IPS-NIHi7 (cell line): ENCODE measurements at regions not wholly inside any gene's neighbourhood (a gene's known extent, or its start where the extent isn't known, plus 50 kb on each side); places are given as distances from the start of the nearest gene placed in this dataset.
"Not testable (repeated sequence)": the region's sequence is repeated elsewhere in the genome, so short reads cannot be mapped to it uniquely, and the experiment has no call there.

Source experiments
- DNase-seq: peaks from one replicate; pipeline ENCODE4 v3.0.0; 2012; ENCODE audit warnings: mixed read lengths; ENCODE audit errors: extremely low spot score

- no peak for DNase-seq
These were observed 62.0 kb downstream of the SKIDA1 start for GRCh38 chr10:21463436-21463835.

- DNase-seq: no peak
These were observed 67.2 kb downstream of the SKIDA1 start for GRCh38 chr10:21458126-21458871.

- no peak for DNase-seq
These were observed 69.3 kb downstream of the SKIDA1 start for GRCh38 chr10:21456160-21456559.

- DNase-seq: no peak
These were observed 73.3 kb downstream of the SKIDA1 start for GRCh38 chr10:21452203-21452602.

DNA sequence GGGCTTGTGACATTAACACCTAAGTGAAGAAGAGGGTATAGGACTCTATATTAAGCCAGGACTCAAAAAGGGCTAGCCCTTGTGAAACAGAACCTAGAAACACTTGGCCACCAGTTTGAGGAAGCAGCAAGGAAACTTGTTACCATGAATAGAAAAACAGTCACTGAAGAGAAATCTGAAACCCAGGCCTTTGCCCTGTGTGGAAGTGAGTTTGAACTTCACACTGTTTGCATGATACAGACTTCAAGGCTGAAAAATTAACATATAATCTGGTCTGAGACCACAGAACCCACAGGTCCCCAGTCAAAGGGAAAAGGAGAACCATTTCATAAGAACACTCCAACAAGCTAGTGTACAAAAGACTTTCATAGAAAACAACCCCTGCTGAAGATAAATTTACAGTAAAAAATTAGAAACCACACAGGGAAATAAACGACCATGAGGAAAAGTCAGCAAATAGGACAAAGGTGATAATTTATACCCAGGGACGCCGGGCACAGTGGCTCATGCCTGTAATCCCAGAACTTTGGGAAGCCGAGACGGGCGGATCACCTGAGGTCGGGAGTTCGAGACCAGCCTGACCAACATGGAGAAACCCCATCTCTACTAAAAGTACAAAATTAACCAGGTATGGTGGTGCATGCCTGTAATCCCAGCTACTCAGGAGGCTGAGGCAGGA, 76.1 kb downstream of the SKIDA1 start:
- DNase-seq: no peak

DNA sequence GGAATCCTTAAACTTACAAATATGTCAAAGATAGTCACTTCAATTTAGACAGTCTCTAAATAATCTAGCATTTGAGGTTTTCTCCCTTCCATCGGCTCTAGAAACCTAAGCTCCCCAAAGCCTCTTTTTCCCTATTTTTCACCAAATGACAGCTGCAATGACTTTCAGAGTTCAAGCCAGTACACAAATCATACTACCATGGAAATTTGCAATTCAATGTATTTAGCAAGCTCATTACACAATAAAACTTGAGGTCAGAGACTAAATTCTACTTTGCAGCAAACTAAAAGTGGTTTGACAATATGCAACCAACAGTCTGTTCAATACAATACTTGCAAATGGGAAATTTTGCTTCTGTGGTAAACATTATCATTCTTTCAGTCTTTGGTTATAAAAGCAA, 80.3 kb downstream of the SKIDA1 start:
- no peak for DNase-seq

DNA sequence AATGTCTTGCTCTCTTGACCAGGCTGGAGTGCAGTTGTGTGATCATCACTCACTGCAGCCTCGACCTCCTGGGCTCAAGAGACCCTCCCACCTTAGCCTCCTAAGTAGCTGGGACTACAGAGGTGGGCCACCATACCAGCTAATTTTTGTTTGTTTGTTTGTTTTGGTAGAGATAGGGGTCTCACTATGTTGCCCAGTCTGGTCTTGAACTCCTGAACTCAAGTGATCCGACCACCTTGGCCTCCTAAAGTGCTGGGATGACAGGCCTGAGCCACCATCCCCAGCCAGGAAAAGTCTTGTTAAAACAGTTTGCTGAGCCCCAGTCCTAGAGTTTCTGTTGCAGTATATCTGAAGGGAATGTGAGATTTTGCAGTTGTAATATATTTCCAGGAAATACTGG, 83.9 kb downstream of the SKIDA1 start:
- no peak for DNase-seq

GRCh38 chr10:21438914-21439313, 86.6 kb downstream of the SKIDA1 start:
- DNase-seq: not testable (repeated sequence)

DNA sequence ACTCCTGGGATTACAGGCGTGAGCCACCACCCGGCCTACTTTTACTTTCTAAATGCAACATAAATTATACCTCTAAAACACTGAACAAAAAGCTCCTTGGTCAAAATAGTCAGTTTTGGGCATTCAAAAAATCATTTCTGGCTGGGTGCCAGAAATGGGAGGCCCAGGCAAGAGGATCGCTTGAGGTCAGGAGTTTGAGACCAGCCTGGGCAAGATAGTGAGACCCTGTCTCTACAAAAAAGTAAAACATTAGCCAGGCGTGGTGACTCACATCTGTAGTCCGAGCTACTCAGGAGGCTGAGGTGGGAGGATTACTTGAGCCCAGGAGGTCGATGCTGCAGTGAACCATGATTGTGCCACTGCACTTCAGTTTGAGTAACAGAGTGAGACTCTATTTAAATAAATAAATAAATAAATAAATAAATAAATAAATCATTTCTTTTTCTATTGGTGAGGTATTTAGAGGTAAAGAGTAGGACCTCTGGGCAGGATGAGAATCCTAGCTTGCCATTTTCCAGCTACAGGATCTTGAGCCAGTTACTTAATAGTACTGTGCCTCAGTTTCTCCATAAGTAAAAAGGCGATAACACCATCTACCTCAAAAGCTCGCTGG, 87.6 kb downstream of the SKIDA1 start:
- no peak for DNase-seq

DNA sequence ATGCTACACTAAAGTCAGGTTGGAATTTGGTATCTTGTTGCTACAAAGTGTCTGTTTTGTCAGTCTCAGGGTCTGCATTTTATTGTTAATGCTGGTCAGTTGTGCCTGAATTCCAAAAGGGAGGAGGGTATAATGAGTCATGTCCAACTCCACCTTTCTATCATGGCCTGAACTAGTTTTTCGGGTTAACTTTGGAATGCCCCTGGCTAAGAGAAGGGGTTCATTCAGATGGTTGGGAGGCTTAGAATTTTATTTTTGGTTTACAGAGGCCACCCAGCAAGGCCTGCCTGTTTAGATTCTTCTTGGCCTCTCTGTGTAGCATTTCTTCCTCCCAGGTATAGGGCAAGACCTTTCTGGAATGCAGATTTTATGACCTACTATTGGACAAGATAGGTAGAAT, 93.2 kb downstream of the SKIDA1 start:
- DNase-seq: no peak

GRCh38 chr10:21431799-21432198, 93.7 kb downstream of the SKIDA1 start:
- DNase-seq: no peak

GRCh38 chr10:21427804-21428481, 97.5 kb downstream of the SKIDA1 start:
- no peak for DNase-seq

- no peak for DNase-seq
These were observed 101.0 kb downstream of the SKIDA1 start for GRCh38 chr10:21424459-21424861.

- DNase-seq: no peak
These were observed 101.6 kb downstream of the SKIDA1 start for GRCh38 chr10:21423850-21424249.

DNA sequence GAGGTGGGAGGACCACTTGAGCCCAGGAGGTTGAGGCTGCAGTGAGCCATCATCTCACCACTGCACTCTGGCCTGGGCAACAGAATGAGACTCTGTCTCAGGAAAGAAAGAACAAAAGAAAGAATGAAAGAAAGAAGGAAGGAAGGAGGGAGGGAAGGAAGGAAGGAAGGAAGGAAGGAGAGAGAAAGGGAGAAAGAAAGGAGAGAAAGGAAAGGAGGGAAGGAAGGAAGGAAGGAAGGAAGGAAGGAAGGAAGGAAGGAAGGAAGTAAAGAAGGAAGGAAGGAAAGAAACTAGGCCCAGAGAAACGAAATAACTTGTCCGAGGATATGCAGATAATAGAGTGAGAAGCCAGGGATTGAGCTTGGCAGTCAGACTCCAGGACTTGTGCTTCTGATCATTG, 102.1 kb downstream of the SKIDA1 start:
- no peak for DNase-seq

GRCh38 chr10:21421794-21422193, 103.7 kb downstream of the SKIDA1 start:
- no peak for DNase-seq

DNA sequence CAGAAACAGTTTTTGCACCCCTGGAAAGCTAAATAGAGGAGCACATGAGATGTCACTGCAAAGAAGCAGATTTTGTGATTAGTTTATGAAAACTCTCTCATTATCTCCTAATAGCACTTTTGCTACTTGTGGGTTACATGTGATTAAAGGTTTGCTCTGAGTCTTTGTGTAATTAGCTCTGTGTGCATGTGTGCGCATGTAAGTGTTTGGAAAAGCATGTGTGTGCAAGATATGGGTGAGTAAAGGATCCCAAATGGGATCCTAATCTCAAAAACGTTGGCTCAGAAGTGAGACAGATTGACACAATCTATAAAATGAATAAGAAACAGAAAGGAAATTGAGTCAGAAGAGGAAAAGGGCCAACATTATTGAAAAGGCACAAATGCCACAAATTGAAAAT, 104.5 kb downstream of the SKIDA1 start:
- DNase-seq: no peak

GRCh38 chr10:21418981-21419576, 106.4 kb downstream of the SKIDA1 start:
- DNase-seq: not testable (repeated sequence)

GRCh38 chr10:21417172-21417712, 108.2 kb downstream of the SKIDA1 start:
- peak; percentile 64 for DNase-seq

DNA sequence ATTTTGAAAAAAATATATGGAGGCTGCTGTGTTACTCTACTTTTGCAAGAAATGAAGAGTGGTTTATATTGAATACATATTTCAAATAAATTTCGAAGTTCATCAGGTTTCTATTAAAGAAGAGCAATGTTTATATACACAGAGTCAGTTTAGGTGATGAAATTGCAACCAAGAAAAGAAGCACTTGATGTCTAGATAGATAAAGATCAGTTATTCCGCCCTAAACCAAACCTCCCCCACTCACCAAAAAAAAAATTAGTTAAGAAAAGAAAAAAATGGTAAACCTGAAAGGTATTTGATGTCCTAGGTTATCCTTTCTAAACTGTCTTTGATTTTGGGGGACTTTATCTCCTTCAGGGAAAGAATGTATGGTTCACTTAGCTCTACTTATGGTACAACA, 111.8 kb downstream of the SKIDA1 start:
- DNase-seq: no peak

GRCh38 chr10:21413268-21413667, 112.2 kb downstream of the SKIDA1 start:
- DNase-seq: no peak
